ENCODE measurements at regions not wholly inside any gene's neighbourhood (a gene's known extent, or its start where the extent isn't known, plus 50 kb on each side); places are given as distances from the start of the nearest gene placed in this dataset.
A peak's percentile ranks its signal among the peaks of the same experiment; 100 is the strongest.

GRCh38 chr2:64750817-64751285, 97.1 kb upstream of the SERTAD2 start:
- TF ChIP-seq CTCF (IDR thresholded peaks at IDR 0.05): no peak
- peak; percentile 72 to 95 for TF ChIP-seq POLR2A (IDR thresholded peaks at IDR 0.05)
- peak in 2 of 3 donors; percentile 85 to 93 for TF ChIP-seq POLR2AphosphoS5 (IDR thresholded peaks at IDR 0.05)
